Body of pancreas (tissue), 4 donors: ENCODE measurements at regions not wholly inside any gene's neighbourhood (a gene's known extent, or its start where the extent isn't known, plus 50 kb on each side); places are given as distances from the start of the nearest gene placed in this dataset.

Source experiments
- ATAC-seq: fragments of 150-250 bp; one replicate; pipeline ENCODE4 v1.9.1; 2016
- DNase-seq, 4 donors: peaks; one replicate each; pipeline ENCODE4 v3.0.0-alpha.2; 2019
- H3K27ac ChIP-seq, 4 donors: fragments of 200-600 bp; sonication (generic); 1 replicate in 3 of 4; 2 replicates in 1 of 4; pipeline versions ENCODE4 v1.5.1 to v1.6.1; 2016 to 2019; ENCODE audit warnings: mild to moderate bottlenecking in 1 of 4, mixed read lengths in 1 of 4, moderate library complexity in 1 of 4
- H3K27me3 ChIP-seq, 2 donors: fragments of 200-600 bp; sonication (generic); one replicate each; pipeline ENCODE4 v1.6.0; 2016; ENCODE audit warnings: mild to moderate bottlenecking in 1 of 2
- H3K36me3 ChIP-seq, 2 donors: fragments of 200-600 bp; sonication (generic); replicated peaks in 1 of 2; 2 replicates each; pipeline ENCODE4 v1.5.1; 2016; ENCODE audit warnings: low read depth in 2 of 2; ENCODE audit not compliant: insufficient read depth in 1 of 2
- H3K4me1 ChIP-seq: fragments of 200-600 bp; sonication (generic); one replicate; pipeline ENCODE4 v1.6.0; 2016
- H3K4me3 ChIP-seq, 2 donors: fragments of 200-600 bp; sonication (generic); 1 replicate in 1 of 2; 2 replicates in 1 of 2; pipeline ENCODE4 v1.5.1; 2016 to 2019
- H3K9me3 ChIP-seq, 3 donors: fragments of 200-600 bp; sonication (generic); 1 replicate in 2 of 3; 2 replicates in 1 of 3; pipeline ENCODE4 v1.5.1; 2016
- CTCF ChIP-seq, 7 experiments: fragments of 450-650 bp in 4 of 7; fragments of 200-600 bp in 3 of 7; sonication (generic) in 3 of 7; IDR thresholded peaks; one replicate each; pipeline ENCODE4 v1.5.1; 2016 to 2019; ENCODE audit warnings: antibody characterized with exemption in 7 of 7
- POLR2A ChIP-seq, 3 donors: fragments of 450-650 bp; IDR thresholded peaks; one replicate each; pipeline ENCODE4 v1.6.1; 2016; ENCODE audit warnings: antibody characterized with exemption in 3 of 3, mild to moderate bottlenecking in 2 of 3
- WGBS, 2 donors: methylation state at CpG; one replicate each; pipeline ENCODE4 v1.1.5; 2017; 5-methylcytosine and 5-hydroxymethylcytosine counted together
- intact Hi-C: fragments of 100-400 bp; cut with DNase I; formaldehyde crosslinking; loops from one replicate; pipeline ENCODE4 v1.15.1; 2023

GRCh38 chr20:52532674-52533073, 341.1 kb upstream of the ZFP64 start:
- ATAC-seq (no peak), DNase-seq (no peak)
- Histone ChIP-seq H3K27ac (no peak overlapping the region), H3K27me3 (peaks cover 0 to 6% of the 10 kb centered on the region in 2 donors), H3K9me3 (no peaks in the 10 kb centered on the region), H3K4me3 (no peak overlapping the region), H3K36me3 (no peaks in the 10 kb centered on the region), H3K4me1 (no peaks in the 10 kb centered on the region)
- 82 to 84% methylated on average over 5 of the region's 5 CpGs for WGBS, 2 donors
- intact Hi-C loops: no loop called here
- TF ChIP-seq CTCF (IDR thresholded peaks at IDR 0.05) (no peak), POLR2A (IDR thresholded peaks at IDR 0.05) (no peak)

- Histone ChIP-seq H3K4me1 (no peaks in the 10 kb centered on the region), H3K27ac (no peak overlapping the region), H3K27me3 (peaks cover 0 to 6% of the 10 kb centered on the region in 2 donors), H3K4me3 (no peak overlapping the region), H3K36me3 (no peaks in the 10 kb centered on the region), H3K9me3 (no peaks in the 10 kb centered on the region)
- intact Hi-C loops: no loop called here
- TF ChIP-seq POLR2A (IDR thresholded peaks at IDR 0.05) (no peak), CTCF (IDR thresholded peaks at IDR 0.05) (no peak)
- DNase-seq: no peak
- 76 to 83% methylated on average over 1 of the region's 1 CpG for WGBS, 2 donors
- ATAC-seq: no peak
These were observed 339.0 kb upstream of the ZFP64 start for GRCh38 chr20:52530571-52530970.

- H3K4me3 ChIP-seq: no peak overlapping the region
- no peak for DNase-seq
- TF ChIP-seq CTCF (IDR thresholded peaks at IDR 0.05) (no peak), POLR2A (IDR thresholded peaks at IDR 0.05) (no peak)
- H3K27ac ChIP-seq: no peak overlapping the region
- ATAC-seq: no peak
- intact Hi-C loops: no loop called here
- 25 to 27% methylated on average over 7 of the region's 7 CpGs for WGBS, 2 donors
- peaks cover 0 to 6% of the 10 kb centered on the region in 2 donors for H3K27me3 ChIP-seq
- no peaks in the 10 kb centered on the region for H3K4me1 ChIP-seq
- no peaks in the 10 kb centered on the region for H3K9me3 ChIP-seq
- H3K36me3 ChIP-seq: no peaks in the 10 kb centered on the region
These were observed 338.2 kb upstream of the ZFP64 start for GRCh38 chr20:52529826-52530225.

- TF ChIP-seq POLR2A (IDR thresholded peaks at IDR 0.05) (no peak), CTCF (IDR thresholded peaks at IDR 0.05) (no peak)
- intact Hi-C loops: no loop called here
These were observed 333.3 kb upstream of the ZFP64 start for GRCh38 chr20:52524861-52525260.

GRCh38 chr20:52518735-52519134, 327.2 kb upstream of the ZFP64 start:
- no peak overlapping the region for H3K27ac ChIP-seq
- ATAC-seq (no peak), DNase-seq (no peak)
- no peaks in the 10 kb centered on the region for H3K4me1 ChIP-seq
- no peaks in the 10 kb centered on the region for H3K36me3 ChIP-seq
- no peaks in the 10 kb centered on the region for H3K9me3 ChIP-seq
- no peak for TF ChIP-seq POLR2A (IDR thresholded peaks at IDR 0.05)
- TF ChIP-seq CTCF (IDR thresholded peaks at IDR 0.05): no peak
- WGBS, 2 donors: 42 to 46% methylated on average over 3 of the region's 3 CpGs
- intact Hi-C loops: no loop called here
- no peak overlapping the region for H3K4me3 ChIP-seq
- no peaks in the 10 kb centered on the region for H3K27me3 ChIP-seq

More at GRCh38 chr20:52524861-52525260, 333.3 kb upstream of the ZFP64 start:
- no peak overlapping the region for H3K4me3 ChIP-seq
- no peaks in the 10 kb centered on the region for H3K36me3 ChIP-seq
- ATAC-seq: no peak
- peaks cover 0 to 6% of the 10 kb centered on the region in 2 donors for H3K27me3 ChIP-seq
- no peaks in the 10 kb centered on the region for H3K9me3 ChIP-seq
- H3K4me1 ChIP-seq: no peaks in the 10 kb centered on the region
- 39 to 65% methylated on average over 2 of the region's 2 CpGs for WGBS, 2 donors
- DNase-seq: no peak
- no peak overlapping the region for H3K27ac ChIP-seq
